Endothelial cell of umbilical vein (primary cell): ENCODE measurements at regions not wholly inside any gene's neighbourhood (a gene's known extent, or its start where the extent isn't known, plus 50 kb on each side); places are given as distances from the start of the nearest gene placed in this dataset.

Source experiments
- EZH2 ChIP-seq: IDR thresholded peaks from 2 replicates; pipeline ENCODE4 v1.6.1; 2012; ENCODE audit warnings: borderline replicate concordance, low read depth, mild to moderate bottlenecking, moderate library complexity, low read length, inconsistent platforms; ENCODE audit not compliant: severe bottlenecking
- MYC ChIP-seq: IDR thresholded peaks from one replicate; pipeline ENCODE4 v1.6.1; 2011; ENCODE audit warnings: mild to moderate bottlenecking, low read depth, low read length
- POLR2A ChIP-seq: IDR thresholded peaks from 2 replicates; pipeline ENCODE4 v1.6.1; 2012; ENCODE audit warnings: low read depth, mild to moderate bottlenecking, control low read depth, low read length
- POLR2AphosphoS5 ChIP-seq: IDR thresholded peaks from 2 replicates; pipeline ENCODE4 v1.6.1; 2012; ENCODE audit warnings: low read depth, mild to moderate bottlenecking, control low read depth, low read length, moderate library complexity; ENCODE audit not compliant: insufficient read depth
- TF ChIP-seq, protein P1 (sequence below), 2 donors: IDR thresholded peaks; 1 replicate in 1 of 2; 2 replicates in 1 of 2; pipeline ENCODE4 v1.5.1; 2011; ENCODE audit warnings: low read length in 2 of 2, mild to moderate bottlenecking in 2 of 2, moderate library complexity in 2 of 2, control low read depth in 1 of 2, inconsistent platforms in 1 of 2, low read depth in 1 of 2; ENCODE audit not compliant: insufficient read depth in 1 of 2; ENCODE audit errors: extremely low read depth in 1 of 2

DNA sequence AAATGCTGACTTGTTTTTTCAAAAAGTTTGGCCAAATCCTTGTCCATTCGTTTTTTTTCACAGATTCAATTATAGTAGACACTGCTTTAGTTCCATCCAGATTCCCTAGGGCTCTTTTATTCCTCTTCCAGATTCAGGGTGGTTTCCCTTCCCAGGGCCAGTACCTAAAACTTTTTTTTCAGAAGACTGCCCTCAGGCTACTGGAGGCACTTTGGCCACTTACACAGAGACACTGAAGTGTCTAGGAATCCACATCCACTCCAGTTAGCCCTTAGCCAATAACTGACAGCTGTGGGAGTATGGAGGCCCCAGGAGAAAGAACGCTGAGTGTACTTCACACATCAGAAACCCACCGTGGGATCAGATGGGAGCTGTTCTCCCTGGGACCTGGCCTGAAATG is 77.3 kb downstream of the CCDC34 start:
- TF ChIP-seq POLR2AphosphoS5 (no peak), POLR2A (no peak), MYC (no peak), EZH2 (no peak)
- TF ChIP-seq, protein P1, sequence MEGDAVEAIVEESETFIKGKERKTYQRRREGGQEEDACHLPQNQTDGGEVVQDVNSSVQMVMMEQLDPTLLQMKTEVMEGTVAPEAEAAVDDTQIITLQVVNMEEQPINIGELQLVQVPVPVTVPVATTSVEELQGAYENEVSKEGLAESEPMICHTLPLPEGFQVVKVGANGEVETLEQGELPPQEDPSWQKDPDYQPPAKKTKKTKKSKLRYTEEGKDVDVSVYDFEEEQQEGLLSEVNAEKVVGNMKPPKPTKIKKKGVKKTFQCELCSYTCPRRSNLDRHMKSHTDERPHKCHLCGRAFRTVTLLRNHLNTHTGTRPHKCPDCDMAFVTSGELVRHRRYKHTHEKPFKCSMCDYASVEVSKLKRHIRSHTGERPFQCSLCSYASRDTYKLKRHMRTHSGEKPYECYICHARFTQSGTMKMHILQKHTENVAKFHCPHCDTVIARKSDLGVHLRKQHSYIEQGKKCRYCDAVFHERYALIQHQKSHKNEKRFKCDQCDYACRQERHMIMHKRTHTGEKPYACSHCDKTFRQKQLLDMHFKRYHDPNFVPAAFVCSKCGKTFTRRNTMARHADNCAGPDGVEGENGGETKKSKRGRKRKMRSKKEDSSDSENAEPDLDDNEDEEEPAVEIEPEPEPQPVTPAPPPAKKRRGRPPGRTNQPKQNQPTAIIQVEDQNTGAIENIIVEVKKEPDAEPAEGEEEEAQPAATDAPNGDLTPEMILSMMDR (IDR thresholded peaks at IDR 0.05; ENCODE audit: extremely low read depth in 1 of 2, insufficient read depth in 1 of 2, low read depth in 1 of 2, low read length in 2 of 2) = no peak
